IMR-90 (cell line): ENCODE measurements at regions not wholly inside any gene's neighbourhood (a gene's known extent, or its start where the extent isn't known, plus 50 kb on each side); places are given as distances from the start of the nearest gene placed in this dataset.

Experiments
- ATAC-seq: fragments of 200-7000 bp; cut with Tn5 transposase; 2 replicates; pipeline ENCODE4 v1.9.1; 2020; ENCODE audit warnings: low read depth, mild to moderate bottlenecking, moderate library complexity
- BruUV-seq: library from RNA; stranded (reverse); fragments of 400-500 nt; replicated peaks from 2 replicates; lab custom pipeline; 2021; lab: Mats Ljungman, UMichigan
- CTCF ChIA-PET: fragments of 300-600 bp; formaldehyde crosslinking; extraction: SDS; loops from one replicate; lab custom pipeline; 2021; ENCODE audit warnings: antibody characterized with exemption; lab: Yijun Ruan, JAX
- POLR2A ChIA-PET: fragments of 300-600 bp; sonication (Branson Sonifier 250); formaldehyde crosslinking; loops from one replicate; lab custom pipeline; 2022; ENCODE audit warnings: antibody characterized with exemption; ENCODE audit not compliant: unreplicated experiment; lab: Charles Lee
- DNase-seq: peaks from one replicate; pipeline ENCODE4 v3.0.0; 2013
- H2AFZ ChIP-seq: replicated peaks from 2 replicates; pipeline ENCODE3; 2013; ENCODE audit warnings: low read length, mild to moderate bottlenecking; ENCODE audit not compliant: poor library complexity
- H2AK5ac ChIP-seq: 2 replicates; pipeline ENCODE4 v1.6.1; 2013; ENCODE audit warnings: low read depth, low read length, inconsistent platforms
- H2AK9ac ChIP-seq: replicated peaks from 2 replicates; pipeline ENCODE3; 2013; ENCODE audit warnings: mild to moderate bottlenecking, low read depth, low read length, moderate library complexity; ENCODE audit not compliant: poor library complexity
- H2BK120ac ChIP-seq: 2 replicates; pipeline ENCODE4 v1.6.1; 2013; ENCODE audit warnings: low read depth, low read length, inconsistent platforms
- H2BK15ac ChIP-seq: 3 replicates; pipeline ENCODE4 v1.6.1; 2013; ENCODE audit warnings: low read depth, low read length, inconsistent platforms
- H2BK20ac ChIP-seq: 2 replicates; pipeline ENCODE4 v1.6.1; 2013; ENCODE audit warnings: low read depth, mild to moderate bottlenecking, inconsistent platforms, low read length, moderate library complexity
- H2BK5ac ChIP-seq: 2 replicates; pipeline ENCODE4 v1.6.1; 2013; ENCODE audit warnings: mild to moderate bottlenecking, low read depth, low read length, inconsistent platforms; ENCODE audit not compliant: poor library complexity, severe bottlenecking
- H3K14ac ChIP-seq: replicated peaks from 2 replicates; pipeline ENCODE4 v1.6.1; 2013; ENCODE audit warnings: low read depth, low read length, inconsistent platforms
- H3K18ac ChIP-seq: 2 replicates; pipeline ENCODE4 v1.6.1; 2013; ENCODE audit warnings: low read depth, low read length, control low read depth
- H3K23ac ChIP-seq: 2 replicates; pipeline ENCODE4 v1.6.1; 2013; ENCODE audit warnings: low read depth, low read length, inconsistent platforms
- H3K27ac ChIP-seq: 2 replicates; pipeline ENCODE4 v1.5.1; 2013; ENCODE audit warnings: mild to moderate bottlenecking, control low read depth, low read length; ENCODE audit not compliant: insufficient read depth
- H3K27me3 ChIP-seq: 2 replicates; pipeline ENCODE4 v1.6.1; 2013; ENCODE audit warnings: low read length; ENCODE audit not compliant: control insufficient read depth, insufficient read depth
- H3K36me3 ChIP-seq: 2 replicates; pipeline ENCODE4 v1.6.1; 2013; ENCODE audit warnings: low read length, mixed read lengths; ENCODE audit not compliant: control insufficient read depth, insufficient read depth
- H3K4ac ChIP-seq: 2 replicates; pipeline ENCODE4 v1.6.1; 2013; ENCODE audit warnings: low read depth, low read length, inconsistent platforms
- H3K4me1 ChIP-seq: 2 replicates; pipeline ENCODE4 v1.6.1; 2013; ENCODE audit warnings: low read length, mixed read lengths; ENCODE audit not compliant: control insufficient read depth, insufficient read depth
- H3K4me2 ChIP-seq: 2 replicates; pipeline ENCODE4 v1.6.1; 2013; ENCODE audit warnings: low read depth, mild to moderate bottlenecking, control low read depth, low read length, moderate library complexity
- H3K4me3 ChIP-seq: 2 replicates; pipeline ENCODE4 v1.5.1; 2013; ENCODE audit warnings: low read depth, mild to moderate bottlenecking, control low read depth, low read length, moderate library complexity; ENCODE audit not compliant: insufficient read depth
- H3K56ac ChIP-seq: 2 replicates; pipeline ENCODE4 v1.6.1; 2013; ENCODE audit warnings: low read length, inconsistent platforms; ENCODE audit not compliant: insufficient read depth; ENCODE audit errors: extremely low read depth
- H3K79me1 ChIP-seq, 2 experiments: 2 replicates each; pipeline ENCODE4 v1.6.1; 2013; ENCODE audit warnings: low read length in 2 of 2, inconsistent platforms in 1 of 2, low read depth in 1 of 2
- H3K9ac ChIP-seq: 2 replicates; pipeline ENCODE4 v1.6.1; 2013; ENCODE audit warnings: low read depth, low read length, control low read depth
- H3K9me1 ChIP-seq: 2 replicates; pipeline ENCODE4 v1.6.1; 2013; ENCODE audit warnings: low read length, inconsistent platforms; ENCODE audit not compliant: insufficient read depth
- H3K9me3 ChIP-seq: 2 replicates; pipeline ENCODE4 v1.6.1; 2013; ENCODE audit warnings: low read length; ENCODE audit not compliant: control insufficient read depth, insufficient read depth
- H4K20me1 ChIP-seq: 2 replicates; pipeline ENCODE4 v1.6.1; 2013; ENCODE audit warnings: low read length, inconsistent platforms; ENCODE audit not compliant: insufficient read depth
- H4K5ac ChIP-seq: 2 replicates; pipeline ENCODE4 v1.6.1; 2013; ENCODE audit warnings: mild to moderate bottlenecking, low read depth, low read length, control low read depth
- H4K8ac ChIP-seq, 2 experiments: 2 replicates each; pipeline ENCODE4 v1.6.1; 2013; ENCODE audit warnings: low read depth in 2 of 2, low read length in 2 of 2, control low read depth in 1 of 2, inconsistent platforms in 1 of 2
- H4K91ac ChIP-seq: 2 replicates; pipeline ENCODE4 v1.6.1; 2013; ENCODE audit warnings: low read depth, low read length, inconsistent platforms; ENCODE audit not compliant: insufficient read depth
- BHLHE40 ChIP-seq: fragments of 150-350 bp; IDR thresholded peaks from 2 replicates; pipeline ENCODE4 v1.6.1; 2016; ENCODE audit warnings: mild to moderate bottlenecking, low read depth, low read length
- CEBPB ChIP-seq: IDR thresholded peaks from 2 replicates; pipeline ENCODE4 v1.6.1; 2012; ENCODE audit warnings: low read depth, low read length, improper control_type of control experiment
- CHD1 ChIP-seq: IDR thresholded peaks from 2 replicates; pipeline ENCODE4 v1.6.1; 2012; ENCODE audit warnings: low read depth, low read length, improper control_type of control experiment
- FOS ChIP-seq: fragments of 150-350 bp; IDR thresholded peaks from 2 replicates; pipeline ENCODE4 v1.6.1; 2016; ENCODE audit warnings: low read depth, low read length
- MAFK ChIP-seq: IDR thresholded peaks from 2 replicates; pipeline ENCODE4 v1.6.1; 2012; ENCODE audit warnings: low read depth, low read length, improper control_type of control experiment
- MAZ ChIP-seq: IDR thresholded peaks from 2 replicates; pipeline ENCODE4 v1.6.1; 2012; ENCODE audit warnings: low read depth, mild to moderate bottlenecking, low read length, improper control_type of control experiment, moderate library complexity, borderline replicate concordance
- MXI1 ChIP-seq: IDR thresholded peaks from 2 replicates; pipeline ENCODE4 v1.6.1; 2012; ENCODE audit warnings: low read depth, mild to moderate bottlenecking, low read length, moderate library complexity, borderline replicate concordance
- NFE2L2 ChIP-seq: fragments of 150-350 bp; IDR thresholded peaks from 2 replicates; pipeline ENCODE4 v1.6.1; 2016; ENCODE audit warnings: low read depth, mild to moderate bottlenecking, low read length
- POLR2A ChIP-seq: IDR thresholded peaks from 2 replicates; pipeline ENCODE4 v1.6.1; 2012; ENCODE audit warnings: mild to moderate bottlenecking, low read depth, low read length
- RAD21 ChIP-seq: IDR thresholded peaks from 2 replicates; pipeline ENCODE4 v1.6.1; 2012; ENCODE audit warnings: low read length, improper control_type of control experiment
- RCOR1 ChIP-seq: IDR thresholded peaks from 2 replicates; pipeline ENCODE4 v1.6.1; 2012; ENCODE audit warnings: mild to moderate bottlenecking, low read length, improper control_type of control experiment; ENCODE audit not compliant: insufficient replicate concordance
- RFX5 ChIP-seq: IDR thresholded peaks from 2 replicates; pipeline ENCODE4 v1.8.0; 2012; ENCODE audit warnings: low read depth, mild to moderate bottlenecking, low read length, moderate library complexity
- SMC3 ChIP-seq: fragments of 150-350 bp; IDR thresholded peaks from 2 replicates; pipeline ENCODE4 v1.6.1; 2016; ENCODE audit warnings: low read depth, mild to moderate bottlenecking, antibody characterized with exemption, low read length, moderate library complexity
- dilution Hi-C: fragments of 300-500 bp; cut with HindIII; formaldehyde crosslinking; loops from one replicate; pipeline ENCODE4 v1.14.3; 2018; ENCODE audit warnings: low sequenced_read_pairs; ENCODE audit not compliant: unreplicated experiment
- in situ Hi-C: fragments of 300-500 bp; cut with MboI; formaldehyde crosslinking; loops from 3 replicates; pipeline ENCODE4 v1.14.3; 2019; ENCODE audit warnings: low sequenced_read_pairs, inconsistent platforms, mixed read lengths
- intact Hi-C: fragments of 100-400 bp; cut with micrococcal nuclease; formaldehyde crosslinking; loops from 2 replicates; pipeline ENCODE4 v1.10.0; 2022
- TF ChIP-seq, protein P1 (sequence below): fragments of 150-350 bp; IDR thresholded peaks from 2 replicates; pipeline ENCODE4 v1.6.1; 2016; ENCODE audit warnings: low read depth, mild to moderate bottlenecking, low read length, moderate library complexity, borderline replicate concordance
- TF ChIP-seq, protein P2 (sequence below): conservative IDR thresholded peaks from 2 replicates; pipeline ENCODE4 v1.5.1; 2012; ENCODE audit warnings: mild to moderate bottlenecking, low read depth, low read length, improper control_type of control experiment
- TF ChIP-seq, protein P3 (sequence below): fragments of 150-350 bp; IDR thresholded peaks from 2 replicates; pipeline ENCODE4 v1.6.1; 2017; ENCODE audit warnings: mild to moderate bottlenecking, antibody characterized with exemption, low read length, low read depth

DNA sequence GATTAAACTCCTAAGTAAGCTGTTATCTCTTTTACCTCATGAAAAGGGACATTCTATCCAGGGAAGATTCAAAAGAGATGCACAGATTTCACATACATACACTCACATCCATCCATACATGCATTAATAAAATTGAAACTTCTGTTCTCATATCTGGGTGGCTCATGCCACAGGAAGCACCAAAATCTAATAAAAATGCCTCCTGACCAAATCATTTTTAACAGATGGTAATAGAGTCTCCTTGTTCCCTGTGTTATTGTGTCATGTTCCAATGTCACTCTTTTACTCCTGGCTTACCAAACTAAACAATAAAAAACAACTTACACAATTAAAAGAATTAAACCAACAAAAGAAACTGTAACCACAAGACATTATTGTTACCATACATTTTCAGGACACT lies 742.1 kb upstream of the MANEA start:
- no peaks in the 10 kb centered on the region for H3K4me1 ChIP-seq
- no peak overlapping the region for H2AK9ac ChIP-seq
- no peaks in the 10 kb centered on the region for H3K9me3 ChIP-seq
- ATAC-seq = no peak
- intact Hi-C loops (no loop called here), dilution Hi-C loops (no loop called here), in situ Hi-C loops (no loop called here)
- CTCF ChIA-PET = no interaction called here
- no peaks in the 10 kb centered on the region for H3K79me1 ChIP-seq
- no peak overlapping the region for H3K14ac ChIP-seq
- H2AFZ ChIP-seq = no peak overlapping the region
- H4K5ac ChIP-seq = no peak overlapping the region
- POLR2A ChIA-PET = no interaction called here
- H3K27me3 ChIP-seq = no peaks in the 10 kb centered on the region
- no peaks in the 10 kb centered on the region for H3K9me1 ChIP-seq
- no peaks in the 10 kb centered on the region for H3K36me3 ChIP-seq
- H3K9ac ChIP-seq = no peak overlapping the region
- H3K4ac ChIP-seq = no peak overlapping the region
- H2BK120ac ChIP-seq = no peak overlapping the region
- no peak overlapping the region for H3K4me3 ChIP-seq
- TF ChIP-seq, protein P1, sequence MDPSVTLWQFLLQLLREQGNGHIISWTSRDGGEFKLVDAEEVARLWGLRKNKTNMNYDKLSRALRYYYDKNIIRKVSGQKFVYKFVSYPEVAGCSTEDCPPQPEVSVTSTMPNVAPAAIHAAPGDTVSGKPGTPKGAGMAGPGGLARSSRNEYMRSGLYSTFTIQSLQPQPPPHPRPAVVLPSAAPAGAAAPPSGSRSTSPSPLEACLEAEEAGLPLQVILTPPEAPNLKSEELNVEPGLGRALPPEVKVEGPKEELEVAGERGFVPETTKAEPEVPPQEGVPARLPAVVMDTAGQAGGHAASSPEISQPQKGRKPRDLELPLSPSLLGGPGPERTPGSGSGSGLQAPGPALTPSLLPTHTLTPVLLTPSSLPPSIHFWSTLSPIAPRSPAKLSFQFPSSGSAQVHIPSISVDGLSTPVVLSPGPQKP = no peak
- TF ChIP-seq RAD21 (no peak), MXI1 (no peak), RFX5 (no peak), MAZ (no peak), SMC3 (no peak), RCOR1 (no peak), CHD1 (no peak), BHLHE40 (no peak), NFE2L2 (no peak), FOS (no peak), POLR2A (no peak), CEBPB (no peak), MAFK (no peak)
- TF ChIP-seq, protein P2, sequence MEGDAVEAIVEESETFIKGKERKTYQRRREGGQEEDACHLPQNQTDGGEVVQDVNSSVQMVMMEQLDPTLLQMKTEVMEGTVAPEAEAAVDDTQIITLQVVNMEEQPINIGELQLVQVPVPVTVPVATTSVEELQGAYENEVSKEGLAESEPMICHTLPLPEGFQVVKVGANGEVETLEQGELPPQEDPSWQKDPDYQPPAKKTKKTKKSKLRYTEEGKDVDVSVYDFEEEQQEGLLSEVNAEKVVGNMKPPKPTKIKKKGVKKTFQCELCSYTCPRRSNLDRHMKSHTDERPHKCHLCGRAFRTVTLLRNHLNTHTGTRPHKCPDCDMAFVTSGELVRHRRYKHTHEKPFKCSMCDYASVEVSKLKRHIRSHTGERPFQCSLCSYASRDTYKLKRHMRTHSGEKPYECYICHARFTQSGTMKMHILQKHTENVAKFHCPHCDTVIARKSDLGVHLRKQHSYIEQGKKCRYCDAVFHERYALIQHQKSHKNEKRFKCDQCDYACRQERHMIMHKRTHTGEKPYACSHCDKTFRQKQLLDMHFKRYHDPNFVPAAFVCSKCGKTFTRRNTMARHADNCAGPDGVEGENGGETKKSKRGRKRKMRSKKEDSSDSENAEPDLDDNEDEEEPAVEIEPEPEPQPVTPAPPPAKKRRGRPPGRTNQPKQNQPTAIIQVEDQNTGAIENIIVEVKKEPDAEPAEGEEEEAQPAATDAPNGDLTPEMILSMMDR = no peak
- TF ChIP-seq, protein P3, sequence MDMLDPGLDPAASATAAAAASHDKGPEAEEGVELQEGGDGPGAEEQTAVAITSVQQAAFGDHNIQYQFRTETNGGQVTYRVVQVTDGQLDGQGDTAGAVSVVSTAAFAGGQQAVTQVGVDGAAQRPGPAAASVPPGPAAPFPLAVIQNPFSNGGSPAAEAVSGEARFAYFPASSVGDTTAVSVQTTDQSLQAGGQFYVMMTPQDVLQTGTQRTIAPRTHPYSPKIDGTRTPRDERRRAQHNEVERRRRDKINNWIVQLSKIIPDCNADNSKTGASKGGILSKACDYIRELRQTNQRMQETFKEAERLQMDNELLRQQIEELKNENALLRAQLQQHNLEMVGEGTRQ = no peak
- no peak overlapping the region for H2BK5ac ChIP-seq
- H4K20me1 ChIP-seq = no peaks in the 10 kb centered on the region
- no peak overlapping the region for H4K91ac ChIP-seq
- no peak overlapping the region for H2BK15ac ChIP-seq
- BruUV-seq = no TSS peak
- no peak for DNase-seq
- no peak overlapping the region for H2BK20ac ChIP-seq
- no peak overlapping the region for H3K23ac ChIP-seq
- no peak overlapping the region for H3K18ac ChIP-seq
- no peak overlapping the region for H2AK5ac ChIP-seq
- H3K4me2 ChIP-seq = no peak overlapping the region
- no peak overlapping the region for H3K56ac ChIP-seq
- H4K8ac ChIP-seq = no peak overlapping the region
- H3K27ac ChIP-seq = no peak overlapping the region
